GM12878 (cell line): ENCODE measurements at regions not wholly inside any gene's neighbourhood (a gene's known extent, or its start where the extent isn't known, plus 50 kb on each side); places are given as distances from the start of the nearest gene placed in this dataset.

ENCODE experiments used
- ATAC-seq: fragments of 200-7000 bp; cut with Tn5 transposase; 3 replicates; pipeline ENCODE4 v1.9.1; 2020; ENCODE audit warnings: mild to moderate bottlenecking, moderate library complexity
- BruUV-seq: library from RNA; stranded (reverse); fragments of 400-500 nt; replicated peaks from 2 replicates; lab custom pipeline; 2021; lab: Mats Ljungman, UMichigan
- CTCF ChIA-PET: fragments of 300-600 bp; sonication (Branson Sonifier 250); formaldehyde crosslinking; extraction: SDS; loops from one replicate; lab custom pipeline; 2021; ENCODE audit warnings: inconsistent platforms; lab: Yijun Ruan, JAX
- POLR2A ChIA-PET: fragments of 350-600 bp; formaldehyde crosslinking; extraction: SDS; loops from one replicate; lab custom pipeline; 2021; ENCODE audit warnings: inconsistent platforms; lab: Charles Lee
- RAD21 ChIA-PET: fragments of 300-600 bp; sonication (Branson Sonifier 250); formaldehyde crosslinking; loops from one replicate; lab custom pipeline; 2023; ENCODE audit warnings: antibody characterized with exemption; ENCODE audit not compliant: unreplicated experiment; lab: Charles Lee
- SMC1A ChIA-PET: fragments of 300-600 bp; sonication (Branson Sonifier 250); formaldehyde crosslinking; loops from one replicate; lab custom pipeline; 2023; ENCODE audit not compliant: unreplicated experiment, uncharacterized antibody; lab: Charles Lee
- DNase-seq: peaks from one replicate; pipeline ENCODE4 v3.0.0-alpha.2; 2011; ENCODE audit warnings: low read depth, low spot score
- FAIRE-seq: peaks from 3 replicates; lab custom pipeline; 2011; peaks lifted over from hg19 to GRCh38; lab: Jason Lieb, UNC
- H2AFZ ChIP-seq: 2 replicates; pipeline ENCODE4 v1.6.0; 2011; ENCODE audit warnings: low read depth, low read length, control low read depth; ENCODE audit not compliant: control insufficient read depth
- H3K27ac ChIP-seq: 2 replicates; pipeline ENCODE4 v1.5.1; 2011; ENCODE audit warnings: control low read depth; ENCODE audit not compliant: control insufficient read depth, insufficient read depth
- H3K27me3 ChIP-seq, 2 experiments: replicated peaks in 1 of 2; 2 replicates each; pipeline versions ENCODE4 v1.6.0 to v1.6.1; 2011; ENCODE audit warnings: low read length in 1 of 2; ENCODE audit not compliant: control insufficient read depth in 2 of 2, insufficient read depth in 2 of 2
- H3K36me3 ChIP-seq, 2 experiments: 2 replicates each; pipeline ENCODE4 v1.5.1; 2011; ENCODE audit warnings: low read length in 1 of 2; ENCODE audit not compliant: control insufficient read depth in 2 of 2, insufficient read depth in 2 of 2
- H3K4me1 ChIP-seq: 2 replicates; pipeline ENCODE4 v1.6.1; 2011; ENCODE audit warnings: mild to moderate bottlenecking, low read length, moderate library complexity, mixed read lengths; ENCODE audit not compliant: control insufficient read depth, insufficient read depth
- H3K4me2 ChIP-seq: 2 replicates; pipeline ENCODE4 v1.6.0; 2011; ENCODE audit warnings: control low read depth; ENCODE audit not compliant: control insufficient read depth, insufficient read depth
- H3K4me3 ChIP-seq: fragments of 200-600 bp; sonication (generic); 2 replicates; pipeline ENCODE4 v1.5.1; 2016
- H3K79me2 ChIP-seq: 2 replicates; pipeline ENCODE4 v1.6.0; 2011; ENCODE audit warnings: low read length; ENCODE audit not compliant: control insufficient read depth, insufficient read depth
- H3K9ac ChIP-seq: 2 replicates; pipeline ENCODE4 v1.8.0; 2011; ENCODE audit warnings: low read length, control low read depth, mixed read lengths; ENCODE audit not compliant: control insufficient read depth, insufficient read depth
- H3K9me3 ChIP-seq: replicated peaks from 3 replicates; pipeline ENCODE4 v1.5.1; 2011; ENCODE audit warnings: mild to moderate bottlenecking, low read length; ENCODE audit not compliant: control insufficient read depth, insufficient read depth
- H4K20me1 ChIP-seq: 2 replicates; pipeline ENCODE4 v1.6.0; 2011; ENCODE audit not compliant: control insufficient read depth, insufficient read depth
- CEBPB ChIP-seq, 2 experiments: fragments of 150-350 bp in 1 of 2; IDR thresholded peaks; 2 replicates each; pipeline ENCODE4 v1.6.1; 2012 to 2014; ENCODE audit warnings: low read depth in 2 of 2, low read length in 2 of 2, borderline replicate concordance in 1 of 2, inconsistent platforms in 1 of 2
- ETV6 ChIP-seq, 2 experiments: fragments of 450-650 bp in 1 of 2; IDR thresholded peaks in 1 of 2; conservative IDR thresholded peaks in 1 of 2; 2 replicates each; pipeline ENCODE4 v1.6.1; 2014; ENCODE audit warnings: antibody characterized with exemption in 1 of 2, borderline replicate concordance in 1 of 2, low read depth in 1 of 2, mild to moderate bottlenecking in 1 of 2, moderate library complexity in 1 of 2
- HCFC1 ChIP-seq: fragments of 150-350 bp; IDR thresholded peaks from 2 replicates; pipeline ENCODE4 v1.6.1; 2014; ENCODE audit warnings: low read length
- KAT2A ChIP-seq: conservative IDR thresholded peaks from 2 replicates; pipeline ENCODE4 v1.6.1; 2011; ENCODE audit warnings: low read depth, low read length; ENCODE audit not compliant: control insufficient read depth
- NFIC ChIP-seq: IDR thresholded peaks from 2 replicates; pipeline ENCODE4 v1.6.1; 2012; ENCODE audit warnings: low read depth, mild to moderate bottlenecking, inconsistent platforms, low read length, moderate library complexity
- PAX8 ChIP-seq: fragments of 450-650 bp; IDR thresholded peaks from 2 replicates; pipeline ENCODE4 v1.6.1; 2017; ENCODE audit warnings: mild to moderate bottlenecking, moderate library complexity
- RUNX3 ChIP-seq: IDR thresholded peaks from 2 replicates; pipeline ENCODE4 v1.6.1; 2012; ENCODE audit warnings: low read length, inconsistent platforms
- SPI1 ChIP-seq: IDR thresholded peaks from 2 replicates; pipeline ENCODE4 v1.6.1; 2011; ENCODE audit warnings: low read depth, mild to moderate bottlenecking, low read length, moderate library complexity, borderline replicate concordance; ENCODE audit not compliant: insufficient read depth
- YY1 ChIP-seq: IDR thresholded peaks from 2 replicates; pipeline ENCODE4 v1.6.1; 2011; ENCODE audit warnings: low read depth, mild to moderate bottlenecking, low read length
- ZBTB33 ChIP-seq: fragments of 450-650 bp; IDR thresholded peaks from 2 replicates; pipeline ENCODE4 v1.6.1; 2017; ENCODE audit warnings: mild to moderate bottlenecking
- ZZZ3 ChIP-seq: IDR thresholded peaks from 2 replicates; pipeline ENCODE4 v1.6.1; 2011; ENCODE audit warnings: low read depth; ENCODE audit not compliant: control insufficient read depth, insufficient read length
- WGBS: methylation state at CpG from one replicate; pipeline ENCODE4 v1.1.6; 2016; ENCODE audit warnings: low lambda C conversion rate; ENCODE audit not compliant: insufficient replicate concordance, insufficient coverage; ENCODE audit errors: missing lambda C conversion rate; 5-methylcytosine and 5-hydroxymethylcytosine counted together
- in situ Hi-C: fragments of 300-500 bp; cut with MboI; formaldehyde crosslinking; loops from 9 replicates; pipeline ENCODE4 v1.14.3; 2018; ENCODE audit warnings: mixed read lengths
- intact Hi-C: fragments of 100-400 bp; cut with micrococcal nuclease; formaldehyde crosslinking; loops from one replicate; pipeline ENCODE4 v1.14.2; 2022; ENCODE audit not compliant: unreplicated experiment

GRCh38 chr10:33098951-33099663, 141.1 kb upstream of the ITGB1 start:
- Histone ChIP-seq H3K36me3 (no peaks in the 10 kb centered on the region), H2AFZ (no peak overlapping the region), H3K27ac (no peak overlapping the region), H3K79me2 (no peaks in the 10 kb centered on the region), H3K9me3 (peaks cover 11% of the 10 kb centered on the region; the same call in 2 of the 3 replicates), H4K20me1 (no peaks in the 10 kb centered on the region), H3K9ac (no peak overlapping the region), H3K27me3 (no peaks in the 10 kb centered on the region), H3K4me2 (peak overlapping the region; percentile 50; the same call in 1 of the 2 replicates), H3K4me1 (peaks cover 33% of the 10 kb centered on the region), H3K4me3 (no peak overlapping the region; the same call in 1 of the 2 replicates)
- in situ Hi-C loops (no loop called here), intact Hi-C loops (no loop called here)
- no peak for DNase-seq
- POLR2A ChIA-PET = no interaction called here
- SMC1A ChIA-PET = no interaction called here
- no TSS peak for BruUV-seq
- no peak for TF ChIP-seq KAT2A
- no peak for TF ChIP-seq ZZZ3
- TF ChIP-seq YY1 = no peak
- TF ChIP-seq ETV6 (conservative IDR thresholded peaks at IDR 0.05 in 1 of 2, IDR thresholded peaks at IDR 0.05 in 1 of 2; ENCODE audit: borderline replicate concordance in 1 of 2, low read depth in 1 of 2) = no peak
- TF ChIP-seq PAX8 = no peak
- peak; percentile 47; the same call in 1 of the 2 replicates for TF ChIP-seq SPI1
- no peak for TF ChIP-seq HCFC1
- no peak for TF ChIP-seq ZBTB33
- TF ChIP-seq CEBPB (IDR thresholded peaks at IDR 0.05; ENCODE audit: borderline replicate concordance in 1 of 2, low read depth in 2 of 2, low read length in 2 of 2) = no peak
- no peak for TF ChIP-seq NFIC
- TF ChIP-seq RUNX3 = peak; percentile 49; the same call in 1 of the 2 replicates
- 6% methylated on average over 4 of the region's 4 CpGs for whole genome bisulfite sequencing
- CTCF ChIA-PET = interaction anchor here (0.6 kb wide), 1 partner anchor 763 kb away, joined by 3 read pairs; no protein-coding TSS in a partner anchor
- RAD21 ChIA-PET = no interaction called here
- ATAC-seq = peak; percentile 45
- no peak for FAIRE-seq
